Endothelial cell of umbilical vein (primary cell): ENCODE measurements at regions not wholly inside any gene's neighbourhood (a gene's known extent, or its start where the extent isn't known, plus 50 kb on each side); places are given as distances from the start of the nearest gene placed in this dataset.

Source experiments
- BruUV-seq: library from RNA; stranded (reverse); fragments of 400-500 nt; replicated peaks from 2 replicates; lab custom pipeline; 2021; lab: Mats Ljungman, UMichigan
- CTCF ChIA-PET: fragments of 300-600, 350-600 bp; sonication (Branson Sonifier 250); formaldehyde crosslinking; loops from one replicate; lab custom pipeline; 2021; ENCODE audit warnings: antibody characterized with exemption, inconsistent platforms; lab: Charles Lee
- POLR2A ChIA-PET: fragments of 300-600, 350-600 bp; sonication (Branson Sonifier 250); formaldehyde crosslinking; loops from one replicate; lab custom pipeline; 2021; ENCODE audit warnings: antibody characterized with exemption, inconsistent platforms; lab: Charles Lee
- DNase-seq: peaks from one replicate; pipeline ENCODE4 v3.0.0-alpha.2; 2011; ENCODE audit warnings: low read depth, low spot score
- FAIRE-seq: peaks from 2 replicates; lab custom pipeline; 2011; peaks lifted over from hg19 to GRCh38; lab: Jason Lieb, UNC
- H2AFZ ChIP-seq: 2 replicates; pipeline ENCODE4 v1.6.0; 2012; ENCODE audit warnings: low read depth, low read length, control low read depth, inconsistent platforms
- H3K27ac ChIP-seq: 2 replicates; pipeline ENCODE4 v1.5.1; 2011; ENCODE audit warnings: low read depth, mild to moderate bottlenecking, control low read depth, low read length, moderate library complexity; ENCODE audit not compliant: insufficient read depth
- H3K27me3 ChIP-seq, 2 experiments: 2 replicates each; pipeline versions ENCODE4 v1.6.0 to v1.6.1; 2011; ENCODE audit warnings: low read length in 2 of 2, mixed read lengths in 1 of 2; ENCODE audit not compliant: control insufficient read depth in 2 of 2, insufficient read depth in 2 of 2
- H3K36me3 ChIP-seq, 2 experiments: 2 replicates in 1 of 2; 3 replicates in 1 of 2; pipeline ENCODE4 v1.5.1; 2011; ENCODE audit warnings: low read length in 2 of 2, mild to moderate bottlenecking in 1 of 2, moderate library complexity in 1 of 2; ENCODE audit not compliant: control insufficient read depth in 2 of 2, insufficient read depth in 2 of 2; ENCODE audit errors: extremely low read depth in 1 of 2
- H3K4me1 ChIP-seq: 3 replicates; pipeline ENCODE4 v1.5.1; 2011; ENCODE audit warnings: mild to moderate bottlenecking, low read length; ENCODE audit not compliant: control insufficient read depth, insufficient read depth; ENCODE audit errors: extremely low read depth
- H3K4me2 ChIP-seq: 2 replicates; pipeline ENCODE4 v1.6.1; 2011; ENCODE audit warnings: low read length, control low read depth, mixed read lengths; ENCODE audit not compliant: insufficient read depth
- H3K4me3 ChIP-seq, 3 experiments: fragments of 200-600 bp in 1 of 3; sonication (generic), shearing (Covaris generic) in 1 of 3; replicated peaks in 1 of 3; 2 replicates each; pipeline ENCODE4 v1.5.1; 2011 to 2016; ENCODE audit warnings: control low read depth in 3 of 3, low read length in 3 of 3, mild to moderate bottlenecking in 2 of 3, inconsistent platforms in 1 of 3, low read depth in 1 of 3, moderate library complexity in 1 of 3; ENCODE audit not compliant: insufficient read depth in 1 of 3
- H3K79me2 ChIP-seq: 2 replicates; pipeline ENCODE4 v1.6.0; 2012; ENCODE audit warnings: low read length, inconsistent platforms; ENCODE audit not compliant: control insufficient read depth, insufficient read depth
- H3K9ac ChIP-seq: replicated peaks from 2 replicates; pipeline ENCODE3; 2011; ENCODE audit warnings: low read length, control low read depth; ENCODE audit not compliant: insufficient read depth; ENCODE audit errors: extremely low read depth
- H3K9me1 ChIP-seq: replicated peaks from 3 replicates; pipeline ENCODE4 v1.6.0; 2011; ENCODE audit warnings: mild to moderate bottlenecking, low read length; ENCODE audit not compliant: control insufficient read depth, insufficient read depth; ENCODE audit errors: extremely low read depth
- H3K9me3 ChIP-seq: replicated peaks from 2 replicates; pipeline ENCODE4 v1.5.1; 2012; ENCODE audit warnings: low read length, inconsistent platforms; ENCODE audit not compliant: control insufficient read depth, insufficient read depth
- H4K20me1 ChIP-seq: replicated peaks from 2 replicates; pipeline ENCODE3; 2011; ENCODE audit warnings: mild to moderate bottlenecking, low read length; ENCODE audit not compliant: control insufficient read depth, insufficient read depth; ENCODE audit errors: extremely low read depth
- EZH2 ChIP-seq: IDR thresholded peaks from 2 replicates; pipeline ENCODE4 v1.6.1; 2012; ENCODE audit warnings: borderline replicate concordance, low read depth, mild to moderate bottlenecking, moderate library complexity, low read length, inconsistent platforms; ENCODE audit not compliant: severe bottlenecking
- FOS ChIP-seq: IDR thresholded peaks from 2 replicates; pipeline ENCODE4 v1.6.1; 2011; ENCODE audit warnings: mild to moderate bottlenecking, low read length, moderate library complexity, borderline replicate concordance; ENCODE audit not compliant: insufficient read depth
- GATA2 ChIP-seq: IDR thresholded peaks from 2 replicates; pipeline ENCODE4 v1.7.0; 2011; ENCODE audit warnings: low read depth, mild to moderate bottlenecking, moderate library complexity, mixed read lengths, low read length; ENCODE audit not compliant: insufficient read length, insufficient read depth
- JUN ChIP-seq: IDR thresholded peaks from 2 replicates; pipeline ENCODE4 v1.6.1; 2011; ENCODE audit warnings: borderline replicate concordance, low read depth; ENCODE audit not compliant: insufficient read length, insufficient read depth
- MYC ChIP-seq: IDR thresholded peaks from one replicate; pipeline ENCODE4 v1.6.1; 2011; ENCODE audit warnings: mild to moderate bottlenecking, low read depth, low read length
- POLR2A ChIP-seq: IDR thresholded peaks from 2 replicates; pipeline ENCODE4 v1.6.1; 2012; ENCODE audit warnings: low read depth, mild to moderate bottlenecking, control low read depth, low read length
- POLR2AphosphoS5 ChIP-seq: IDR thresholded peaks from 2 replicates; pipeline ENCODE4 v1.6.1; 2012; ENCODE audit warnings: low read depth, mild to moderate bottlenecking, control low read depth, low read length, moderate library complexity; ENCODE audit not compliant: insufficient read depth
- dilution Hi-C: fragments of 300-500 bp; cut with MboI; formaldehyde crosslinking; loops from one replicate; pipeline ENCODE4 v1.15.0; 2019; ENCODE audit warnings: low sequenced_read_pairs; ENCODE audit not compliant: extremely low pct_ligation_motif_present
- intact Hi-C: fragments of 100-400 bp; cut with micrococcal nuclease; formaldehyde crosslinking; loops from one replicate; pipeline ENCODE4 v1.10.0; 2022
- TF ChIP-seq, protein P1 (sequence below), 2 donors: IDR thresholded peaks; 1 replicate in 1 of 2; 2 replicates in 1 of 2; pipeline ENCODE4 v1.5.1; 2011; ENCODE audit warnings: low read length in 2 of 2, mild to moderate bottlenecking in 2 of 2, moderate library complexity in 2 of 2, control low read depth in 1 of 2, inconsistent platforms in 1 of 2, low read depth in 1 of 2; ENCODE audit not compliant: insufficient read depth in 1 of 2; ENCODE audit errors: extremely low read depth in 1 of 2
- TF ChIP-seq, protein P2 (sequence below): IDR thresholded peaks from 2 replicates; pipeline ENCODE4 v1.6.1; 2011; ENCODE audit not compliant: insufficient read depth, insufficient read length

DNA sequence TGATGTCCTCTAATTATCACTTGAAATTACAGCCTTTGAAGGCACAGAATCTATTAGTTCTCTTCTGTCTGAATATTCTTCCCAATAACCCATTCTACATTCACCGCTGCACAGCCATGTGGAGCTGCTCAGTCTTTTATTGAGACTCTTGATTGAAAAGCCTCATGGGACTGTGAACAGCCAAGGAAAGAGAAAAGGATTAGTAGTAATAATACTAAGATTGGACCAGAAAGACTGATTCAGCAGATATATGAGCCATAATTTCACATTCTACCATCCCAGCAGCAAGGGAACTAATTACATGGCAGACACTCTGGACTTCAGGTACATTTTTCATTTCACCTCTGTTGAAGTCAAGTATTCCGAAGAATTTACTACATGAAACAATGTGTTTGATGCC is 2471.7 kb downstream of the ARAP2 start:
- no peak for TF ChIP-seq JUN
- TF ChIP-seq EZH2: no peak
- no peak for TF ChIP-seq MYC
- TF ChIP-seq, protein P1, sequence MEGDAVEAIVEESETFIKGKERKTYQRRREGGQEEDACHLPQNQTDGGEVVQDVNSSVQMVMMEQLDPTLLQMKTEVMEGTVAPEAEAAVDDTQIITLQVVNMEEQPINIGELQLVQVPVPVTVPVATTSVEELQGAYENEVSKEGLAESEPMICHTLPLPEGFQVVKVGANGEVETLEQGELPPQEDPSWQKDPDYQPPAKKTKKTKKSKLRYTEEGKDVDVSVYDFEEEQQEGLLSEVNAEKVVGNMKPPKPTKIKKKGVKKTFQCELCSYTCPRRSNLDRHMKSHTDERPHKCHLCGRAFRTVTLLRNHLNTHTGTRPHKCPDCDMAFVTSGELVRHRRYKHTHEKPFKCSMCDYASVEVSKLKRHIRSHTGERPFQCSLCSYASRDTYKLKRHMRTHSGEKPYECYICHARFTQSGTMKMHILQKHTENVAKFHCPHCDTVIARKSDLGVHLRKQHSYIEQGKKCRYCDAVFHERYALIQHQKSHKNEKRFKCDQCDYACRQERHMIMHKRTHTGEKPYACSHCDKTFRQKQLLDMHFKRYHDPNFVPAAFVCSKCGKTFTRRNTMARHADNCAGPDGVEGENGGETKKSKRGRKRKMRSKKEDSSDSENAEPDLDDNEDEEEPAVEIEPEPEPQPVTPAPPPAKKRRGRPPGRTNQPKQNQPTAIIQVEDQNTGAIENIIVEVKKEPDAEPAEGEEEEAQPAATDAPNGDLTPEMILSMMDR (IDR thresholded peaks at IDR 0.05; ENCODE audit: extremely low read depth in 1 of 2, insufficient read depth in 1 of 2, low read depth in 1 of 2, low read length in 2 of 2): no peak
- TF ChIP-seq POLR2AphosphoS5: no peak
- no peak for TF ChIP-seq POLR2A
- no peak for TF ChIP-seq GATA2
- TF ChIP-seq, protein P2, sequence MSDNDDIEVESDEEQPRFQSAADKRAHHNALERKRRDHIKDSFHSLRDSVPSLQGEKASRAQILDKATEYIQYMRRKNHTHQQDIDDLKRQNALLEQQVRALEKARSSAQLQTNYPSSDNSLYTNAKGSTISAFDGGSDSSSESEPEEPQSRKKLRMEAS: no peak
- TF ChIP-seq FOS: no peak
- Histone ChIP-seq H3K4me1 (no peaks in the 10 kb centered on the region), H4K20me1 (no peaks in the 10 kb centered on the region), H2AFZ (no peak overlapping the region), H3K9me1 (no peaks in the 10 kb centered on the region), H3K79me2 (no peaks in the 10 kb centered on the region), H3K4me3 (no peak overlapping the region), H3K9ac (no peak overlapping the region), H3K4me2 (no peak overlapping the region), H3K9me3 (no peaks in the 10 kb centered on the region), H3K27me3 (no peaks in the 10 kb centered on the region), H3K27ac (no peak overlapping the region), H3K36me3 (no peaks in the 10 kb centered on the region)
- DNase-seq: no peak
- ChIA-PET CTCF (no interaction called here), POLR2A (no interaction called here)
- BruUV-seq: no TSS peak
- no peak for FAIRE-seq
- dilution Hi-C loops: no loop called here
- intact Hi-C loops: no loop called here
